Loucy (cell line): ENCODE measurements at regions not wholly inside any gene's neighbourhood (a gene's known extent, or its start where the extent isn't known, plus 50 kb on each side); places are given as distances from the start of the nearest gene placed in this dataset.

Experiments
- EZH2phosphoT487 ChIP-seq: fragments of 200-600 bp; IDR thresholded peaks from 2 replicates; pipeline ENCODE4 v1.6.1; 2018; ENCODE audit warnings: antibody characterized with exemption, mild to moderate bottlenecking, moderate library complexity, borderline replicate concordance
- TF ChIP-seq, protein P1 (sequence below): fragments of 200-600 bp; sonication (generic); conservative IDR thresholded peaks from 2 replicates; pipeline ENCODE4 v1.5.1; 2014; ENCODE audit warnings: mild to moderate bottlenecking, antibody characterized with exemption, low read length

DNA sequence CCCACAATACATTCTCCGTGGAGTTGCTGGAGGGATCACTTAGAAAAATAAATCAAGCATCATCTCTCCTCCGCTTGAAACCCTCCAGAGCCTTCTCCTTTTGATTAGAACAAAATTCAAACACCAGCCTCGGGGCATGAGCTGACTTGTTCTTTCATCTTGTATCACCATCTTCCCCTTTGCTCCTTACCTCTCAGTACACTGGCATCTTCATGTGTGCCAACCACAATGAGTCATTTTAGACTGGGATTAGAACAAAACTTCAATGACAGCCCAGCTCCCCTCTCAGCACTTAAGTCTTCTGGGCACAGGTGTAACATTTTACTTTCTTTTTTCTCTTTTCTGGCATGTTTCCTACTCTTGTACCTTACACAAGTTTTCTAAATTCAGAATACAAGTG lies 1159.2 kb upstream of the TMEM132C start:
- TF ChIP-seq, protein P1, sequence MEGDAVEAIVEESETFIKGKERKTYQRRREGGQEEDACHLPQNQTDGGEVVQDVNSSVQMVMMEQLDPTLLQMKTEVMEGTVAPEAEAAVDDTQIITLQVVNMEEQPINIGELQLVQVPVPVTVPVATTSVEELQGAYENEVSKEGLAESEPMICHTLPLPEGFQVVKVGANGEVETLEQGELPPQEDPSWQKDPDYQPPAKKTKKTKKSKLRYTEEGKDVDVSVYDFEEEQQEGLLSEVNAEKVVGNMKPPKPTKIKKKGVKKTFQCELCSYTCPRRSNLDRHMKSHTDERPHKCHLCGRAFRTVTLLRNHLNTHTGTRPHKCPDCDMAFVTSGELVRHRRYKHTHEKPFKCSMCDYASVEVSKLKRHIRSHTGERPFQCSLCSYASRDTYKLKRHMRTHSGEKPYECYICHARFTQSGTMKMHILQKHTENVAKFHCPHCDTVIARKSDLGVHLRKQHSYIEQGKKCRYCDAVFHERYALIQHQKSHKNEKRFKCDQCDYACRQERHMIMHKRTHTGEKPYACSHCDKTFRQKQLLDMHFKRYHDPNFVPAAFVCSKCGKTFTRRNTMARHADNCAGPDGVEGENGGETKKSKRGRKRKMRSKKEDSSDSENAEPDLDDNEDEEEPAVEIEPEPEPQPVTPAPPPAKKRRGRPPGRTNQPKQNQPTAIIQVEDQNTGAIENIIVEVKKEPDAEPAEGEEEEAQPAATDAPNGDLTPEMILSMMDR, result no peak
- no peak for TF ChIP-seq EZH2phosphoT487
